Panc1 (cell line): ENCODE measurements at regions not wholly inside any gene's neighbourhood (a gene's known extent, or its start where the extent isn't known, plus 50 kb on each side); places are given as distances from the start of the nearest gene placed in this dataset.

Experiments used
- ATAC-seq: fragments of 200-7000 bp; cut with Tn5 transposase; 2 replicates; pipeline ENCODE4 v1.9.1; 2020; ENCODE audit warnings: mild to moderate bottlenecking, moderate library complexity
- BruUV-seq: library from RNA; stranded (reverse); fragments of 400-500 nt; replicated peaks from 2 replicates; lab custom pipeline; 2021; lab: Mats Ljungman, UMichigan
- CTCF ChIA-PET: fragments of 300-600 bp; sonication (Branson Sonifier 250); formaldehyde crosslinking; loops from one replicate; lab custom pipeline; 2022; ENCODE audit warnings: antibody characterized with exemption; lab: Charles Lee
- POLR2A ChIA-PET: fragments of 300-600 bp; sonication (Branson Sonifier 250); formaldehyde crosslinking; loops from one replicate; lab custom pipeline; 2022; ENCODE audit warnings: antibody characterized with exemption; lab: Charles Lee
- DNase-seq: peaks from one replicate; pipeline ENCODE4 v3.0.0-alpha.2; 2010; ENCODE audit warnings: low read depth, low spot score
- H3K27ac ChIP-seq: 2 replicates; pipeline ENCODE4 v1.5.1; 2011; ENCODE audit warnings: mild to moderate bottlenecking, low read length, inconsistent platforms
- H3K27me3 ChIP-seq: fragments of 200-500 bp; sonication (Bioruptor generic); 2 replicates; pipeline ENCODE4 v1.6.0; 2014; ENCODE audit warnings: low read length, inconsistent platforms; ENCODE audit not compliant: control insufficient read depth, insufficient read depth
- H3K36me3 ChIP-seq: fragments of 200-500 bp; sonication (Bioruptor generic); 2 replicates; pipeline ENCODE4 v1.5.1; 2014; ENCODE audit warnings: inconsistent platforms, mild to moderate bottlenecking, low read length, moderate library complexity; ENCODE audit not compliant: control insufficient read depth, insufficient read depth
- H3K4me1 ChIP-seq: 2 replicates; pipeline ENCODE4 v1.5.1; 2011; ENCODE audit warnings: inconsistent platforms, mild to moderate bottlenecking, low read length, moderate library complexity; ENCODE audit not compliant: control insufficient read depth, insufficient read depth
- H3K4me3 ChIP-seq, 2 experiments: 2 replicates each; pipeline ENCODE4 v1.5.1; 2011 to 2012; ENCODE audit warnings: low read depth in 2 of 2, low read length in 2 of 2, mild to moderate bottlenecking in 2 of 2, inconsistent platforms in 1 of 2, moderate library complexity in 1 of 2
- H3K9me3 ChIP-seq: fragments of 200-500 bp; sonication (Bioruptor generic); 2 replicates; pipeline ENCODE4 v1.5.1; 2014; ENCODE audit warnings: low read depth, mild to moderate bottlenecking, inconsistent platforms, low read length, moderate library complexity; ENCODE audit not compliant: control insufficient read depth, insufficient read depth
- CTCF ChIP-seq: fragments of 450-650 bp; IDR thresholded peaks from 2 replicates; pipeline ENCODE4 v1.5.1; 2017; ENCODE audit warnings: mild to moderate bottlenecking
- POLR2AphosphoS5 ChIP-seq: IDR thresholded peaks from 2 replicates; pipeline ENCODE4 v1.6.1; 2012; ENCODE audit warnings: mild to moderate bottlenecking, low read depth, low read length, moderate library complexity
- REST ChIP-seq, 2 experiments: IDR thresholded peaks; 2 replicates each; pipeline ENCODE4 v1.6.1; 2011 to 2012; ENCODE audit warnings: low read depth in 2 of 2, control low read depth in 1 of 2, low read length in 1 of 2, mild to moderate bottlenecking in 1 of 2, moderate library complexity in 1 of 2; ENCODE audit not compliant: insufficient read depth in 1 of 2
- SIN3A ChIP-seq: IDR thresholded peaks from 2 replicates; pipeline ENCODE4 v1.6.1; 2012; ENCODE audit warnings: low read depth, mild to moderate bottlenecking, low read length, moderate library complexity, borderline replicate concordance; ENCODE audit not compliant: insufficient read depth
- TCF7L2 ChIP-seq: IDR thresholded peaks from 2 replicates; pipeline ENCODE4 v1.6.1; 2011; ENCODE audit warnings: mild to moderate bottlenecking, low read depth, low read length, inconsistent platforms
- in situ Hi-C: cut with HindIII; loops from 2 replicates; pipeline ENCODE4 v1.10.0; 2016; ENCODE audit warnings: low sequenced_read_pairs, low pct_unique_long_range_greater_than_20kb
- intact Hi-C: fragments of 100-400 bp; cut with micrococcal nuclease; formaldehyde crosslinking; loops from one replicate; pipeline ENCODE4 v1.10.0; 2022; ENCODE audit not compliant: unreplicated experiment

- Histone ChIP-seq H3K27me3 (no peaks in the 10 kb centered on the region), H3K27ac (no peak overlapping the region), H3K4me3 (no peak overlapping the region), H3K9me3 (no peaks in the 10 kb centered on the region), H3K36me3 (no peaks in the 10 kb centered on the region), H3K4me1 (no peaks in the 10 kb centered on the region)
- no peak for ATAC-seq
- POLR2A ChIA-PET: no interaction called here
- TF ChIP-seq REST (IDR thresholded peaks at IDR 0.05; ENCODE audit: insufficient read depth in 1 of 2, low read depth in 2 of 2, low read length in 1 of 2) (no peak), SIN3A (no peak), CTCF (no peak)
- intact Hi-C loops (no loop called here), in situ Hi-C loops (no loop called here)
- BruUV-seq: no TSS peak
- no peak for DNase-seq
- CTCF ChIA-PET: no interaction called here
Measured at GRCh38 chr16:6124136-6124535, 1026.5 kb upstream of the EEF2KMT start.

GRCh38 chr16:6122401-6122800 lies 1024.8 kb upstream of the EEF2KMT start:
- Histone ChIP-seq H3K9me3 (no peaks in the 10 kb centered on the region), H3K36me3 (no peaks in the 10 kb centered on the region), H3K27me3 (no peaks in the 10 kb centered on the region), H3K27ac (no peak overlapping the region), H3K4me3 (no peak overlapping the region), H3K4me1 (no peaks in the 10 kb centered on the region)
- DNase-seq: no peak
- no TSS peak for BruUV-seq
- in situ Hi-C loops (no loop called here), intact Hi-C loops (no loop called here)
- ChIA-PET POLR2A (no interaction called here), CTCF (no interaction called here)
- ATAC-seq: no peak
- no peak for TF ChIP-seq SIN3A
- no peak for TF ChIP-seq CTCF
- TF ChIP-seq TCF7L2: no peak
- no peak for TF ChIP-seq POLR2AphosphoS5
- TF ChIP-seq REST (IDR thresholded peaks at IDR 0.05; ENCODE audit: insufficient read depth in 1 of 2, low read depth in 2 of 2, low read length in 1 of 2): no peak
